Activated effector memory CD4-positive, alpha-beta T cell treated with Interleukin-2 at 50 U/mL for 16 hours (primary cell): ENCODE measurements at regions not wholly inside any gene's neighbourhood (a gene's known extent, or its start where the extent isn't known, plus 50 kb on each side); places are given as distances from the start of the nearest gene placed in this dataset.
"Not testable (repeated sequence)": the region's sequence is repeated elsewhere in the genome, so short reads cannot be mapped to it uniquely, and the experiment has no call there.

ENCODE experiments used
- DNase-seq: peaks from one replicate; pipeline ENCODE4 v3.0.0-alpha.2; 2020

GRCh38 chr5:123975521-123975920 lies 463.5 kb downstream of the CSNK1G3 start:
- not testable (repeated sequence) for DNase-seq

GRCh38 chr5:123966781-123967180 lies 454.8 kb downstream of the CSNK1G3 start:
- DNase-seq, result no peak

- DNase-seq, result no peak
Measured at GRCh38 chr5:123965626-123966025, 453.6 kb downstream of the CSNK1G3 start.

GRCh38 chr5:123964884-123965283 lies 452.9 kb downstream of the CSNK1G3 start:
- no peak for DNase-seq

- DNase-seq, result no peak
Measured at GRCh38 chr5:123960526-123960925, 448.5 kb downstream of the CSNK1G3 start.

- DNase-seq, result no peak
Measured at GRCh38 chr5:123951582-123951977, 439.6 kb downstream of the CSNK1G3 start.

- no peak for DNase-seq
Measured at GRCh38 chr5:123950701-123951581, 439.0 kb downstream of the CSNK1G3 start.

- no peak for DNase-seq
Measured at GRCh38 chr5:123949807-123950340, 437.9 kb downstream of the CSNK1G3 start.

GRCh38 chr5:123949043-123949804 lies 437.2 kb downstream of the CSNK1G3 start:
- DNase-seq, result no peak

- no peak for DNase-seq
Measured at GRCh38 chr5:123947797-123948196, 435.8 kb downstream of the CSNK1G3 start.

GRCh38 chr5:123945548-123945947 lies 433.6 kb downstream of the CSNK1G3 start:
- DNase-seq, result no peak

- DNase-seq, result no peak
Measured at GRCh38 chr5:123943151-123943550, 431.2 kb downstream of the CSNK1G3 start.

GRCh38 chr5:123940416-123940815 lies 428.4 kb downstream of the CSNK1G3 start:
- DNase-seq, result no peak

- no peak for DNase-seq
Measured at GRCh38 chr5:123937230-123937629, 425.3 kb downstream of the CSNK1G3 start.

- DNase-seq, result no peak
Measured at GRCh38 chr5:123936548-123936947, 424.6 kb downstream of the CSNK1G3 start.

GRCh38 chr5:123933812-123934211 lies 421.8 kb downstream of the CSNK1G3 start:
- not testable (repeated sequence) for DNase-seq

GRCh38 chr5:123929055-123929474 lies 417.1 kb downstream of the CSNK1G3 start:
- no peak for DNase-seq

- DNase-seq, result no peak
Measured at GRCh38 chr5:123928401-123928800, 416.4 kb downstream of the CSNK1G3 start.

- DNase-seq, result no peak
Measured at GRCh38 chr5:123921193-123921592, 409.2 kb downstream of the CSNK1G3 start.

GRCh38 chr5:123916345-123917121 lies 404.6 kb downstream of the CSNK1G3 start:
- DNase-seq, result no peak

- no peak for DNase-seq
Measured at GRCh38 chr5:123914333-123914732, 402.4 kb downstream of the CSNK1G3 start.

- no peak for DNase-seq
Measured at GRCh38 chr5:123907349-123907748, 395.4 kb downstream of the CSNK1G3 start.
